OCI-LY1 (cell line): ENCODE measurements at regions not wholly inside any gene's neighbourhood (a gene's known extent, or its start where the extent isn't known, plus 50 kb on each side); places are given as distances from the start of the nearest gene placed in this dataset.

Experiments used
- CTCF ChIP-seq: fragments of 200-600 bp; sonication (generic), shearing (Covaris generic); IDR thresholded peaks from 2 replicates; pipeline ENCODE4 v1.5.1; 2017; ENCODE audit warnings: mild to moderate bottlenecking, antibody characterized with exemption, low read length, moderate library complexity, mixed read lengths
- EZH2 ChIP-seq: fragments of 200-600 bp; sonication (generic), shearing (Covaris generic); IDR thresholded peaks from 2 replicates; pipeline ENCODE4 v1.8.0; 2017; ENCODE audit warnings: borderline replicate concordance, mixed run types, mild to moderate bottlenecking, antibody characterized with exemption, low read length, moderate library complexity, mixed read lengths

GRCh38 chr6:27678469-27678868 is 205.6 kb upstream of the ZNF184 start:
- TF ChIP-seq CTCF (no peak), EZH2 (no peak)
